ENCODE measurements at regions not wholly inside any gene's neighbourhood (a gene's known extent, or its start where the extent isn't known, plus 50 kb on each side); places are given as distances from the start of the nearest gene placed in this dataset.

- FAIRE-seq, result no peak
- 39% methylated on average over 5 of the region's 5 CpGs for WGBS (ENCODE audit: insufficient coverage, insufficient replicate concordance, low lambda C conversion rate, missing lambda C conversion rate)
Observed at GRCh38 chr1:19591482-19592091, 52.5 kb upstream of the NBL1 start.

GRCh38 chr1:19585507-19585906, 58.6 kb upstream of the NBL1 start:
- H3K9me3 ChIP-seq (replicated peaks; ENCODE audit: control insufficient read depth, insufficient read depth, low read length), result no peaks in the 10 kb centered on the region
- H3K27me3 ChIP-seq (replicated peaks in 1 of 2; ENCODE audit: control insufficient read depth in 2 of 2, insufficient read depth in 2 of 2, low read length in 1 of 2), result peaks cover 0 to 1% of the 10 kb centered on the region in 2 experiments; a peak in 1 of 4 replicates
- H3K9ac ChIP-seq (ENCODE audit: control insufficient read depth, insufficient read depth, low read length), result no peak overlapping the region
- H2AFZ ChIP-seq (ENCODE audit: control insufficient read depth, low read depth, low read length), result no peak overlapping the region
- no TSS peak for BruUV-seq (replicated peaks)
- intact Hi-C loops (cut with micrococcal nuclease; ENCODE audit: unreplicated experiment) (no loop called here), in situ Hi-C loops (cut with MboI) (no loop called here)
- H4K20me1 ChIP-seq (ENCODE audit: control insufficient read depth, insufficient read depth), result no peaks in the 10 kb centered on the region
- DNase-seq (ENCODE audit: low read depth, low spot score), result no peak
- ChIA-PET SMC1A (ENCODE audit: uncharacterized antibody, unreplicated experiment) (interaction anchor here (1.2 to 2.5 kb wide), 2 partner anchors 19 to 195 kb away, joined by 3 to 8 read pairs; no protein-coding TSS in a partner anchor), CTCF (interaction anchor here (1.1 to 6.2 kb wide), 4 partner anchors 36 to 193 kb away, joined by 3 to 77 read pairs (median 6); no protein-coding TSS in a partner anchor), POLR2A (no interaction called here), RAD21 (ENCODE audit: unreplicated experiment) (no interaction called here)
- no peak for ATAC-seq
- H3K4me1 ChIP-seq (ENCODE audit: control insufficient read depth, insufficient read depth, low read length), result no peaks in the 10 kb centered on the region
- no peak overlapping the region for H3K27ac ChIP-seq (ENCODE audit: control insufficient read depth, insufficient read depth)
- no peaks in the 10 kb centered on the region for H3K36me3 ChIP-seq (ENCODE audit: control insufficient read depth in 2 of 2, insufficient read depth in 2 of 2, low read length in 1 of 2)
- H3K4me3 ChIP-seq, result no peak overlapping the region
- H3K79me2 ChIP-seq (ENCODE audit: control insufficient read depth, insufficient read depth, low read length), result no peaks in the 10 kb centered on the region
- H3K4me2 ChIP-seq (ENCODE audit: control insufficient read depth, insufficient read depth), result no peak overlapping the region
- 93% methylated on average over 1 of the region's 1 CpG for whole genome bisulfite sequencing (ENCODE audit: insufficient coverage, insufficient replicate concordance, low lambda C conversion rate, missing lambda C conversion rate)
- FAIRE-seq, result no peak
- TF ChIP-seq NFYB (IDR thresholded peaks at IDR 0.05; ENCODE audit: insufficient read depth, low read depth, low read length) (no peak), TAF1 (IDR thresholded peaks at IDR 0.05; ENCODE audit: borderline replicate concordance, low read depth, low read length) (no peak), IRF4 (IDR thresholded peaks at IDR 0.05; ENCODE audit: low read depth, low read length) (no peak), ZSCAN29 (IDR thresholded peaks at IDR 0.05) (no peak), FOXK2 (IDR thresholded peaks at IDR 0.05) (no peak), TCF3 (IDR thresholded peaks at IDR 0.05; ENCODE audit: borderline replicate concordance, insufficient read depth, low read depth, low read length) (no peak), BRCA1 (IDR thresholded peaks at IDR 0.05; ENCODE audit: low read depth, low read length) (no peak), CHD1 (IDR thresholded peaks at IDR 0.05; ENCODE audit: low read depth, low read length) (no peak), SMC3 (IDR thresholded peaks at IDR 0.05; ENCODE audit: borderline replicate concordance, low read length) (no peak), ZNF274 (IDR thresholded peaks at IDR 0.05; ENCODE audit: insufficient read depth, insufficient read length) (no peak), CEBPZ (IDR thresholded peaks at IDR 0.05; ENCODE audit: low read depth, low read length) (no peak), CEBPB (IDR thresholded peaks at IDR 0.05; ENCODE audit: borderline replicate concordance in 1 of 2, low read depth in 2 of 2, low read length in 2 of 2) (no peak)

More at GRCh38 chr1:19591482-19592091, 52.5 kb upstream of the NBL1 start:
- Histone ChIP-seq H3K4me2 (ENCODE audit: control insufficient read depth, insufficient read depth) (no peak overlapping the region), H3K79me2 (ENCODE audit: control insufficient read depth, insufficient read depth, low read length) (no peaks in the 10 kb centered on the region; the same call in 1 of the 2 replicates), H3K27ac (ENCODE audit: control insufficient read depth, insufficient read depth) (no peak overlapping the region), H3K4me3 (no peak overlapping the region), H4K20me1 (ENCODE audit: control insufficient read depth, insufficient read depth) (no peaks in the 10 kb centered on the region), H3K9me3 (replicated peaks; ENCODE audit: control insufficient read depth, insufficient read depth, low read length) (no peaks in the 10 kb centered on the region), H3K4me1 (ENCODE audit: control insufficient read depth, insufficient read depth, low read length) (no peaks in the 10 kb centered on the region), H2AFZ (ENCODE audit: control insufficient read depth, low read depth, low read length) (no peak overlapping the region), H3K36me3 (ENCODE audit: control insufficient read depth in 2 of 2, insufficient read depth in 2 of 2, low read length in 1 of 2) (no peaks in the 10 kb centered on the region), H3K27me3 (replicated peaks in 1 of 2; ENCODE audit: control insufficient read depth in 2 of 2, insufficient read depth in 2 of 2, low read length in 1 of 2) (peaks cover 0 to 2% of the 10 kb centered on the region in 2 experiments; a peak in 1 of 4 replicates), H3K9ac (ENCODE audit: control insufficient read depth, insufficient read depth, low read length) (no peak overlapping the region)
- SMC1A ChIA-PET (ENCODE audit: uncharacterized antibody, unreplicated experiment), result interaction anchor here (1.4 kb wide), 1 partner anchor 14 kb away, joined by 4 read pairs; no protein-coding TSS in a partner anchor
- DNase-seq (ENCODE audit: low read depth, low spot score) (no peak), ATAC-seq (no peak)
- no TSS peak for BruUV-seq (replicated peaks)
- intact Hi-C loops (cut with micrococcal nuclease; ENCODE audit: unreplicated experiment) (no loop called here), in situ Hi-C loops (cut with MboI) (no loop called here)
- CTCF ChIA-PET, result interaction anchor here (0.6 to 2.4 kb wide), 2 partner anchors 9 to 277 kb away, joined by 3 to 6 read pairs; no protein-coding TSS in a partner anchor
- POLR2A ChIA-PET, result interaction anchor here (1.0 kb wide), 1 partner anchor 8 kb away, joined by 3 read pairs; no protein-coding TSS in a partner anchor
- RAD21 ChIA-PET (ENCODE audit: unreplicated experiment), result no interaction called here
- TF ChIP-seq POU2F2 (IDR thresholded peaks at IDR 0.05; ENCODE audit: borderline replicate concordance, low read depth, low read length) (no peak), CHD4 (IDR thresholded peaks at IDR 0.05) (no peak), FOS (IDR thresholded peaks at IDR 0.05; ENCODE audit: borderline replicate concordance, extremely low read depth, insufficient read length) (no peak), PAX5 (IDR thresholded peaks at IDR 0.05; ENCODE audit: borderline replicate concordance, low read depth, low read length) (no peak)

Data from GM12878 (cell line).